ENCODE measurements at regions not wholly inside any gene's neighbourhood (a gene's known extent, or its start where the extent isn't known, plus 50 kb on each side); places are given as distances from the start of the nearest gene placed in this dataset.

- no peak for DNase-seq
- no peak for TF ChIP-seq ELK1 (IDR thresholded peaks at IDR 0.05; ENCODE audit: borderline replicate concordance, low read depth, low read length)
- no peak for TF ChIP-seq USF2 (IDR thresholded peaks at IDR 0.05; ENCODE audit: low read depth, low read length)
- H4K91ac ChIP-seq (ENCODE audit: insufficient read depth, low read depth, low read length), result no peak overlapping the region
- H2BK5ac ChIP-seq (ENCODE audit: low read depth, low read length, poor library complexity, severe bottlenecking), result no peak overlapping the region
- no peaks in the 10 kb centered on the region for H3K27me3 ChIP-seq (ENCODE audit: control insufficient read depth, insufficient read depth, low read length)
- ATAC-seq (ENCODE audit: low read depth), result no peak
- no peak overlapping the region for H3K4me2 ChIP-seq (ENCODE audit: low read depth, low read length)
- H2AFZ ChIP-seq (replicated peaks; ENCODE audit: low read length, poor library complexity), result no peak overlapping the region
- H3K18ac ChIP-seq (ENCODE audit: low read depth, low read length), result no peak overlapping the region
- POLR2A ChIA-PET (ENCODE audit: unreplicated experiment), result no interaction called here
- H3K9me1 ChIP-seq (ENCODE audit: insufficient read depth, low read length), result no peaks in the 10 kb centered on the region
- H3K23ac ChIP-seq (ENCODE audit: low read depth, low read length), result no peak overlapping the region
- H3K79me1 ChIP-seq (ENCODE audit: low read depth in 1 of 2, low read length in 2 of 2), result no peaks in the 10 kb centered on the region
- H3K14ac ChIP-seq (replicated peaks; ENCODE audit: low read depth, low read length), result no peak overlapping the region
- no peak overlapping the region for H3K56ac ChIP-seq (ENCODE audit: extremely low read depth, insufficient read depth, low read length)
- no peak overlapping the region for H2BK120ac ChIP-seq (ENCODE audit: low read depth, low read length)
- no peak overlapping the region for H2AK5ac ChIP-seq (ENCODE audit: low read depth, low read length)
- H3K4me1 ChIP-seq (ENCODE audit: control insufficient read depth, insufficient read depth, low read length), result no peaks in the 10 kb centered on the region
- no peak overlapping the region for H3K9ac ChIP-seq (ENCODE audit: low read depth, low read length)
- H3K4me3 ChIP-seq (ENCODE audit: insufficient read depth, low read depth, low read length), result no peak overlapping the region
- intact Hi-C loops (cut with micrococcal nuclease), result no loop called here
- no peak overlapping the region for H4K5ac ChIP-seq (ENCODE audit: low read depth, low read length)
- 0% methylated on average over 1 of the region's 2 CpGs; no CpG with 5 or more reads in 1 of the 2 experiments for WGBS, 2 experiments (ENCODE audit: extremely low coverage in 2 of 2, insufficient read length in 1 of 2)
- H4K20me1 ChIP-seq (ENCODE audit: insufficient read depth, low read length), result no peaks in the 10 kb centered on the region
- CTCF ChIA-PET, result no interaction called here
- H2AK9ac ChIP-seq (replicated peaks; ENCODE audit: low read depth, low read length, poor library complexity), result no peak overlapping the region
- dilution Hi-C loops (cut with HindIII; ENCODE audit: low sequenced_read_pairs, unreplicated experiment), result no loop called here
- H2BK20ac ChIP-seq (ENCODE audit: low read depth, low read length), result no peak overlapping the region
- H3K9me3 ChIP-seq (ENCODE audit: control insufficient read depth, insufficient read depth, low read length), result peaks cover 9% of the 10 kb centered on the region
- H2BK15ac ChIP-seq (ENCODE audit: low read depth, low read length), result no peak overlapping the region
- BruUV-seq (replicated peaks), result no TSS peak
- no peaks in the 10 kb centered on the region for H3K36me3 ChIP-seq (ENCODE audit: control insufficient read depth, insufficient read depth, low read length)
- H4K8ac ChIP-seq (ENCODE audit: low read depth in 2 of 2, low read length in 2 of 2), result no peak overlapping the region
- in situ Hi-C loops (cut with MboI; ENCODE audit: low sequenced_read_pairs), result no loop called here
- H3K4ac ChIP-seq (ENCODE audit: low read depth, low read length), result no peak overlapping the region
- no peak overlapping the region for H3K27ac ChIP-seq (ENCODE audit: insufficient read depth, low read length)
Observed at GRCh38 chr15:97561529-97561928, 399.0 kb upstream of the ARRDC4 start.

Data from IMR-90 (cell line).